Mononuclear cell (primary cell): ENCODE measurements at regions not wholly inside any gene's neighbourhood (a gene's known extent, or its start where the extent isn't known, plus 50 kb on each side); places are given as distances from the start of the nearest gene placed in this dataset.

Experiments used
- H3K27me3 ChIP-seq: 2 replicates; pipeline ENCODE4 v1.6.0; 2011; ENCODE audit warnings: low read length, control low read depth; ENCODE audit not compliant: insufficient read depth
- H3K4me1 ChIP-seq: 2 replicates; pipeline ENCODE4 v1.5.1; 2011; ENCODE audit warnings: mild to moderate bottlenecking, low read length, control low read depth; ENCODE audit not compliant: insufficient read depth
- H3K4me3 ChIP-seq: 2 replicates; pipeline ENCODE4 v1.5.1; 2011; ENCODE audit warnings: mild to moderate bottlenecking, low read length, moderate library complexity
- H3K9me3 ChIP-seq: 2 replicates; pipeline ENCODE4 v1.5.1; 2011; ENCODE audit warnings: low read depth, mild to moderate bottlenecking, control low read depth, low read length

DNA sequence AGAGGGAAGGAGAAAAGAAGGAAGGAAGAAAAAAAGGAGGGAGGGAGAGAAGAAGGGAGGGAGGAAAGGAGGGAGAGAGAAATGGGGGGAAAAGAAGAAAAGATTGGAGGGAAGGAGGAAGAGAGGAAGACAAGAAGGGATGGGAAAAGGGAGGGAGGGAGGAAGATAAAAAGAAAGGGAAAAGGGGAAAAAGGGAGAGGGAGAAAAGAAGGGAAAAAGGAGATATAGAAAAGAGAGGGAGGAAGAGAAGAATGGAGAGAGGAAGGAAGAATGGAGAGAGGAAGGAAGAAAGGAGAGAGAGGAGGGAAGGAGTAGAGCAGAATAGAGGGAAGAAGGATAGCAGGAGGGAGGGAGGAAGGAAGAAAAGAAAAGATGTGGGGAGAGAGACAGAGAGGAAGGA lies 334.6 kb downstream of the TSHZ3 start:
- no peaks in the 10 kb centered on the region for H3K9me3 ChIP-seq
- no peak overlapping the region for H3K4me3 ChIP-seq
- H3K4me1 ChIP-seq = no peaks in the 10 kb centered on the region
- no peaks in the 10 kb centered on the region for H3K27me3 ChIP-seq

DNA sequence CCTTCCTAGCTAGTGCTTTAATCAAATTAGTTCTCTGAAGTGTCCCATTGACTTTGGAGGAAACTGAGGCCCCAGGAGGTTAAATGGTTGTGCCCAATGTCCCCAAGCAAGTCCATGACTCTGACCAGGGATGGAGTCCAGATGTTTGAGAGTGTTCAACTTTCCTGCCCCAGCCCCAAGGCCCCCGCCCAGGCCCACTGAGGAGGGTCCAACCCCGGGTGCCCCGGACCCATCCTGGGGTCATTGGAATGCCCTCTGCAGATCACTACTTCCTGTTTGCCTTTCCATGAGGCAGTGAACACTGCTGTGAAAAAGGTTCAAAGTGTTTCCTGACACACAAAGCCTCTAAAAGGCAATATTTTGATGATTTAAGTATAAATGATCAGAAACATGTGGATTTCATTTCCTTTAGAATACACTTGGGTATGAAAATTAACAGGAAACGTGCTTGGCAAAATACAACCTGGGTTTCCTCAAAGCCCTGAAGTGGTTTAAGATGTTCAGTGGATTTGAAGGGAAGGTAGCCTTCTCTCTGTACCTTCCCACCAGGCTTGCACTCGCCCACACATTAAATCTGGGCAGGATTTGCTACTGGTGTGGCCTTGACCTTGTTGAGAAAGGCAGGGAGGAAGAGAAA lies 335.7 kb downstream of the TSHZ3 start:
- Histone ChIP-seq H3K4me3 (no peak overlapping the region), H3K27me3 (no peaks in the 10 kb centered on the region), H3K4me1 (no peaks in the 10 kb centered on the region), H3K9me3 (no peaks in the 10 kb centered on the region)

DNA sequence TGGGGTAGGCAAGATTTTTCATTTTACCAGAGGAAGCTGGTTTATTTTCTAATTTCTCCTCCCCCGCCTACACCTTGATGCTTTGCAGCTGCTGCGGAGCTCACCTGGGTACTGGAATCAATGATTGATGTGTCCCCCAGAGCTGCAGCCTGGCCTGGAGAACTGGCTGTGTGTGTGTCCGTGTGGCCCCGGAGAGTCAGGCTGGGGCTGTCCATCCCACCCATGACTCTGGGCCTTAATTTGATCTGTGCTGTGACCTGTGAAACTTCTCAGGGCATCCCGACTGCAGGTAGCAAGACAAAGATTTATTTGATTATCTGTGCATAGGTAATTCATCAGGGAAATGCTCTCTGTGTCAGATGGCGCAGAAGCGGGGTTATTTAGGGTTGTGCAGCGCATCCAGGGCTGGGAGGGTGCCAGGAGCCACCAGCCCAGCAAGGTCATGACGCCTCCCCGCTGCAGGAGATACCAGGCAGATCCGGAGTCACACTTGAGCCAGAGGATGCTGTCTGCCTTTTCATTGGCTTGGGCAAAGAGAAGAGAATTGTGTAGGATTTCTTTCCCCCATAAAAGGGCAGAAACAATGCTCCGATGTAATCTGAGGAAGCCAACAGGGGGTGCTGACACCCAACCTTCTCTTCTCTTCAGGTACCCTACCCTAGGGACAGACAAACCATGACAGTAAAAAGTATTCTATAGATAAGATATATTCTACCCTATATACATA lies 346.6 kb downstream of the TSHZ3 start:
- Histone ChIP-seq H3K9me3 (no peaks in the 10 kb centered on the region), H3K4me1 (no peaks in the 10 kb centered on the region), H3K4me3 (no peak overlapping the region), H3K27me3 (no peaks in the 10 kb centered on the region)

DNA sequence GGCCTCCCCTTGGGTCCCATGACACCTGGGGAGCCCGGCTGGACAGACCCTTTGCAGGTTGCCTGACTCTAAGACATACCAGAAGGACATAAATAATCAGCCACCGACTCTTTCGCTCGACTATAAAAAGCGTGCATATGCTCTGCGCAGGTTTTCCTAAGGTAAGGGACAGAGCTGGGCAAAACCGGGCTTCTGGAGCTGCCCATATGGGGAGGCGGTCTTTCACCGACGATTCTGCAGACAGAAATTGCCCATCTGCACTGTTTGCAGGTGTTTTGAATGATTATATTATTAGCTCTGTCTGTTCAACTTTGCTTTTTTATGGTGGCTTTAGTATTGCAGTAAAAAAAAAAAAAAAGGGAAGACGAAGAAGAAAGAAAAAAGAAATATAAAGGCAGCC lies 347.2 kb downstream of the TSHZ3 start:
- no peak overlapping the region for H3K4me3 ChIP-seq
- no peaks in the 10 kb centered on the region for H3K27me3 ChIP-seq
- H3K4me1 ChIP-seq = no peaks in the 10 kb centered on the region
- no peaks in the 10 kb centered on the region for H3K9me3 ChIP-seq

GRCh38 chr19:31000913-31001312 lies 348.3 kb downstream of the TSHZ3 start:
- Histone ChIP-seq H3K4me1 (no peaks in the 10 kb centered on the region), H3K9me3 (no peaks in the 10 kb centered on the region), H3K4me3 (no peak overlapping the region), H3K27me3 (no peaks in the 10 kb centered on the region)

DNA sequence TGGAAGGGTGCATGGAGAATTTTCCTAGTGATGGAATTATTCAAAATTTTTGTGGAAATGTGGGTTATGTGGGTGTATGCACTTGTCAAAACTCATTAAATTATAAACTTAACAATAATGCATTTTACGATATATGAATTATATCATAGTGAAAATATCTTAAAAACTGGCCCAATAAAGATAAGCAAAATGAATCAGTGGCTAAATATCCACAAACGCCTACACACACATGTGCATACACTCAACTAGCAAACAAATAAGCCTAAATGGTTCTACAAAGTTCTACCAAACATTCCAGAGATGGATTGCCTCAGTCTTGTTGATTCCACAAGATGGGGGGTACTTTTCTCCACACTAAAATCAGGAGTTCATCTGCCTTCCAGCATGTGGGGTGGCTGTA lies 349.5 kb downstream of the TSHZ3 start:
- H3K4me1 ChIP-seq = no peaks in the 10 kb centered on the region
- no peaks in the 10 kb centered on the region for H3K9me3 ChIP-seq
- no peaks in the 10 kb centered on the region for H3K27me3 ChIP-seq
- H3K4me3 ChIP-seq = no peak overlapping the region

- Histone ChIP-seq H3K4me1 (no peaks in the 10 kb centered on the region), H3K27me3 (no peaks in the 10 kb centered on the region), H3K4me3 (no peak overlapping the region), H3K9me3 (no peaks in the 10 kb centered on the region)
Observed at GRCh38 chr19:30997222-30997621, 352.0 kb downstream of the TSHZ3 start.

GRCh38 chr19:30978639-30979038 lies 370.6 kb downstream of the TSHZ3 start:
- no peaks in the 10 kb centered on the region for H3K9me3 ChIP-seq
- no peaks in the 10 kb centered on the region for H3K27me3 ChIP-seq
- no peaks in the 10 kb centered on the region for H3K4me1 ChIP-seq
- H3K4me3 ChIP-seq = no peak overlapping the region

GRCh38 chr19:30969591-30969990 lies 379.6 kb downstream of the TSHZ3 start:
- H3K9me3 ChIP-seq = no peaks in the 10 kb centered on the region
- H3K27me3 ChIP-seq = no peaks in the 10 kb centered on the region
- H3K4me3 ChIP-seq = no peak overlapping the region
- no peaks in the 10 kb centered on the region for H3K4me1 ChIP-seq

- no peak overlapping the region for H3K4me3 ChIP-seq
Observed at GRCh38 chr19:30968841-30969399, 380.3 kb downstream of the TSHZ3 start.

GRCh38 chr19:30968210-30968609 lies 381.0 kb downstream of the TSHZ3 start:
- no peak overlapping the region for H3K4me3 ChIP-seq
- H3K9me3 ChIP-seq = no peaks in the 10 kb centered on the region
- H3K27me3 ChIP-seq = no peaks in the 10 kb centered on the region
- H3K4me1 ChIP-seq = no peaks in the 10 kb centered on the region

More at GRCh38 chr19:30968841-30969399, 380.3 kb downstream of the TSHZ3 start:
- H3K9me3 ChIP-seq = no peaks in the 10 kb centered on the region
- H3K4me1 ChIP-seq = no peaks in the 10 kb centered on the region
- no peaks in the 10 kb centered on the region for H3K27me3 ChIP-seq

- no peak overlapping the region for H3K4me3 ChIP-seq
- H3K27me3 ChIP-seq = no peaks in the 10 kb centered on the region
- H3K9me3 ChIP-seq = no peaks in the 10 kb centered on the region
- no peaks in the 10 kb centered on the region for H3K4me1 ChIP-seq
Observed at GRCh38 chr19:30966486-30966885, 382.8 kb downstream of the TSHZ3 start.

DNA sequence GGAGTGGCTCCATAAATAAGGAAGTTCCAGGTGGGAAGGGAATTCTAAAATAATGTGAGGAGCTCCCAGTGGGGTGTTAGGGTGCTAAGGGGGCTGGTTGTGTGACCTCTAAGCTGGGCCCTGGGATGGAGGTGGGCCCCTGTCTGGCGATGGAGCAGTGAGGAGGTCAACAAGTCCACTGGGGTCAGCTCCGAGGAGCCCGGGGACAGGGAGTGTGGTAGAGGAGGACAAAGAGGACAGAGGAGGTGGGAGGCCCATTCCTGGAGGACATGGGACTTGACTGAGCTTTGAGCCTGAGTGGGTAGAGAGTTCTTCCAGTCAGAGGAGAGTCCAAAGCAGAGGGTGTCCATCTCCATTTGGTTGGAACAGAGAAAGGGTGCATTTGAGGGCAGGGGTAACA lies 390.2 kb downstream of the TSHZ3 start:
- H3K27me3 ChIP-seq = no peaks in the 10 kb centered on the region
- no peaks in the 10 kb centered on the region for H3K4me1 ChIP-seq
- H3K4me3 ChIP-seq = no peak overlapping the region
- H3K9me3 ChIP-seq = no peaks in the 10 kb centered on the region

DNA sequence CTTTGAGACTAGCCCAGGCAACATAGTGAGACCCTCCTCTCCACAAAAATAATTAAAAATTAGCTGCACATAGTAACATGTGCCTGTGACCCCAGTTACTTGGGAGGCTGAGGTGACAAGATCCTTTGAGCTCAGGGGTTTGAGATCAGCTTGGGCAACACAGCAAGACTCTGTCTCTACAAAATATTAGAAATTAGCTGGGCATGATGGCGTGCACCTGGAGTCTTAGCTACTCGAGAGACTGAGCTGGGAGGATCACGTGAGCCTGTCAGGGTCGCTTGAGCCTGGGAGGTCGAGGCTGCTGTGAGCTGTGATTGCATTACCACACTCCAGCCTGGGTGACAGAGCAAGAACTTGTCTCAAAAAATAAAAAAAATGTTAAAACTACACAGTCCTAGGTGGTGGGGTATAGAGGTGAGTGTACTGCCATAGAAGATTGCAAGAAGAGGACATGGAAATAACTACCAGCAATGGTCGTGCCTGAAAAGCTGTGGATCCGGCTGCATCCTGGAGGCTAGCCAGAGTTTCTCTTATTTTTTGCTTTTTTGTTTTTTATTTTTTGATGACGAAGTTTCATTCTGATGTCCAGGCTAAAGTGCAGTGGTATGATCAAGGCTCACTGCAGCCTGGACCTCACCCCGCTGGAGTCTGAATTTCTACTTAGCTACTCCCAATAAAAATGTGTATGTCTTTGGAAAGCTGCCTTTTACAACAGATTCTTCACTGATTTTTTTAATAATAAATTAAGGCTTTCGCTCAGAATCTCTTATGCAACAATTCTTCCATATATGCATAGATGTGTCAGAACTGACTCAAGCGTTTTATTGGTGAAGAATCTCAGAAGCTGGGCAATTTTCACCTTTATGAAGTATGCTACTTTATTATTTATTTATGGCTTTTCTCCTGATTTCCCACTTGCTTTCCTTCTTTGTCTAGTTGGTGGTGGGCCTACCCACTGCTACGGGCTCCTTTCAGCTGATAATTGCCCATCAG lies 393.8 kb downstream of the TSHZ3 start:
- no peaks in the 10 kb centered on the region for H3K4me1 ChIP-seq
- H3K9me3 ChIP-seq = no peaks in the 10 kb centered on the region
- no peak overlapping the region for H3K4me3 ChIP-seq
- no peaks in the 10 kb centered on the region for H3K27me3 ChIP-seq
